ENCODE measurements at regions not wholly inside any gene's neighbourhood (a gene's known extent, or its start where the extent isn't known, plus 50 kb on each side); places are given as distances from the start of the nearest gene placed in this dataset.

GRCh38 chr2:6685447-6685846 lies 180.3 kb downstream of the CMPK2 start:
- H3K4me1 ChIP-seq (ENCODE audit: insufficient read depth, low read length) = no peaks in the 10 kb centered on the region
- H3K36me3 ChIP-seq (replicated peaks in 1 of 2; ENCODE audit: control insufficient read depth in 1 of 2, insufficient read depth in 2 of 2, low read length in 2 of 2) = no peaks in the 10 kb centered on the region
- 10% methylated on average over 1 of the region's 1 CpG for WGBS (ENCODE audit: low lambda C conversion rate)
- ATAC-seq = no peak
- no peaks in the 10 kb centered on the region for H3K9me3 ChIP-seq (ENCODE audit: low read length)
- POLR2A ChIA-PET = no interaction called here
- no peak overlapping the region for H3K4me2 ChIP-seq (ENCODE audit: low read depth, low read length)
- H3K27ac ChIP-seq (ENCODE audit: extremely low read length, insufficient read depth, low read length) = no peak overlapping the region
- no peaks in the 10 kb centered on the region for H4K20me1 ChIP-seq (ENCODE audit: insufficient read depth, low read length)
- in situ Hi-C loops (cut with HindIII; ENCODE audit: extremely low pct_ligation_motif_present, low pct_unique_long_range_greater_than_20kb) (no loop called here), intact Hi-C loops (cut with micrococcal nuclease; ENCODE audit: unreplicated experiment) (no loop called here)
- BruUV-seq (replicated peaks) = no TSS peak
- no peaks in the 10 kb centered on the region for H3K79me2 ChIP-seq (ENCODE audit: insufficient read depth, low read length)
- no peak overlapping the region for H2AFZ ChIP-seq (ENCODE audit: low read length)
- H3K9ac ChIP-seq (ENCODE audit: insufficient read depth, low read depth, low read length) = no peak overlapping the region
- H3K27me3 ChIP-seq (ENCODE audit: control insufficient read depth in 1 of 2, insufficient read depth in 2 of 2, low read length in 2 of 2) = no peaks in the 10 kb centered on the region
- no peak overlapping the region for H3K4me3 ChIP-seq (replicated peaks in 1 of 3; ENCODE audit: insufficient read depth in 1 of 3, low read depth in 2 of 3, low read length in 3 of 3)
- no peak for DNase-seq (ENCODE audit: low spot score)
- TF ChIP-seq HHEX (CRISPR knock-in tag; IDR thresholded peaks at IDR 0.05) (no peak), DNMT3B (CRISPR knock-in tag; conservative IDR thresholded peaks at IDR 0.05) (no peak), KDM1A (CRISPR knock-in tag; IDR thresholded peaks at IDR 0.05) (no peak), ZNF10 (CRISPR knock-in tag; IDR thresholded peaks at IDR 0.05; ENCODE audit: borderline replicate concordance, low read depth) (no peak), ZNF569 (CRISPR knock-in tag; IDR thresholded peaks at IDR 0.05; ENCODE audit: borderline replicate concordance) (no peak)
- CTCF ChIA-PET (ENCODE audit: low intra/inter-chr PET ratio, low total read pairs) = no interaction called here
- FAIRE-seq = no peak

DNA sequence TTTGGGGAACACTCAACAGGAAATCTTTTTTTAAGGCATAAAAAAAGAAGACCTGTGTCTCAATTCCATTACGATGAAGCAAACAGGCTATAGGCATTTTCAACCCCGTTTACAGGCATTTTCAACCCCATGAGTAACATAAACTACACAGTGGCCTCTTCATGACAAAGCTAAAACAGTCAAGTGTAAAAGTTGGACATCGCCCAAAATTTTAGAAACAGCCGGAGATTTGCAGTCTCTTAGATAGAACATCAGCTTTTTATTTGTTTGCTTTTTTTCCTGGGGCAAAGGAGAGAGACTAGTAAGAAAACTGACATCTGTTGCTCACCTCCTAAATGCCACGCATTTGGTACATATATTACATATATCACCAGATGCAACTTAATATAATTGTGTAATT lies 173.7 kb downstream of the CMPK2 start:
- Histone ChIP-seq H3K79me2 (ENCODE audit: insufficient read depth, low read length) (no peaks in the 10 kb centered on the region), H4K20me1 (ENCODE audit: insufficient read depth, low read length) (no peaks in the 10 kb centered on the region), H3K36me3 (replicated peaks in 1 of 2; ENCODE audit: control insufficient read depth in 1 of 2, insufficient read depth in 2 of 2, low read length in 2 of 2) (no peaks in the 10 kb centered on the region), H3K4me1 (ENCODE audit: insufficient read depth, low read length) (no peaks in the 10 kb centered on the region), H2AFZ (ENCODE audit: low read length) (no peak overlapping the region), H3K9me3 (ENCODE audit: low read length) (no peaks in the 10 kb centered on the region), H3K4me2 (ENCODE audit: low read depth, low read length) (no peak overlapping the region), H3K9ac (ENCODE audit: insufficient read depth, low read depth, low read length) (no peak overlapping the region), H3K4me3 (replicated peaks in 1 of 3; ENCODE audit: insufficient read depth in 1 of 3, low read depth in 2 of 3, low read length in 3 of 3) (no peak overlapping the region), H3K27ac (ENCODE audit: extremely low read length, insufficient read depth, low read length) (no peak overlapping the region), H3K27me3 (ENCODE audit: control insufficient read depth in 1 of 2, insufficient read depth in 2 of 2, low read length in 2 of 2) (no peaks in the 10 kb centered on the region)
- CTCF ChIA-PET (ENCODE audit: low intra/inter-chr PET ratio, low total read pairs) = no interaction called here
- POLR2A ChIA-PET = no interaction called here
- ATAC-seq = no peak
- in situ Hi-C loops (cut with HindIII; ENCODE audit: extremely low pct_ligation_motif_present, low pct_unique_long_range_greater_than_20kb) = no loop called here
- FAIRE-seq = no peak
- no peak for DNase-seq (ENCODE audit: low spot score)
- intact Hi-C loops (cut with micrococcal nuclease; ENCODE audit: unreplicated experiment) = no loop called here
- WGBS (ENCODE audit: low lambda C conversion rate) = 21% methylated on average over 5 of the region's 5 CpGs
- no TSS peak for BruUV-seq (replicated peaks)
- no peak for TF ChIP-seq RNF2 (conservative IDR thresholded peaks at IDR 0.05; ENCODE audit: low read depth)
- no peak for TF ChIP-seq ZNF550 (CRISPR knock-in tag; IDR thresholded peaks at IDR 0.05; ENCODE audit: borderline replicate concordance)
- TF ChIP-seq STAT6 (CRISPR knock-in tag; IDR thresholded peaks at IDR 0.05; ENCODE audit: borderline replicate concordance) = no peak
- TF ChIP-seq ZNF484 (CRISPR knock-in tag; IDR thresholded peaks at IDR 0.05; ENCODE audit: borderline replicate concordance, low read depth) = no peak
- no peak for TF ChIP-seq ZNF7 (CRISPR knock-in tag; IDR thresholded peaks at IDR 0.05)
- TF ChIP-seq ZNF556 (CRISPR knock-in tag; IDR thresholded peaks at IDR 0.05; ENCODE audit: borderline replicate concordance) = no peak
- TF ChIP-seq SOX6 (IDR thresholded peaks at IDR 0.05) = no peak
- no peak for TF ChIP-seq SOX6 (CRISPR knock-in tag; IDR thresholded peaks at IDR 0.05)
- no peak for TF ChIP-seq XBP1 (CRISPR knock-in tag; IDR thresholded peaks at IDR 0.05)
- no peak for TF ChIP-seq TEAD2 (CRISPR knock-in tag; IDR thresholded peaks at IDR 0.05)
- no peak for TF ChIP-seq ZNF343 (CRISPR knock-in tag; IDR thresholded peaks at IDR 0.05)

Measured in HepG2 (cell line).